Fibroblast of pulmonary artery (primary cell): ENCODE measurements at regions not wholly inside any gene's neighbourhood (a gene's known extent, or its start where the extent isn't known, plus 50 kb on each side); places are given as distances from the start of the nearest gene placed in this dataset.

Experiments
- DNase-seq: peaks from one replicate; pipeline ENCODE4 v3.0.0-alpha.2; 2010; ENCODE audit warnings: low read depth
- H3K4me3 ChIP-seq: replicated peaks from 2 replicates; pipeline ENCODE4 v1.5.1; 2011; ENCODE audit warnings: low read depth, mild to moderate bottlenecking, control low read depth, low read length, moderate library complexity
- TF ChIP-seq, protein P1 (sequence below): IDR thresholded peaks from 2 replicates; pipeline ENCODE4 v1.5.1; 2011; ENCODE audit warnings: mild to moderate bottlenecking, control low read depth, low read length, inconsistent platforms; ENCODE audit errors: missing control alignments

DNA sequence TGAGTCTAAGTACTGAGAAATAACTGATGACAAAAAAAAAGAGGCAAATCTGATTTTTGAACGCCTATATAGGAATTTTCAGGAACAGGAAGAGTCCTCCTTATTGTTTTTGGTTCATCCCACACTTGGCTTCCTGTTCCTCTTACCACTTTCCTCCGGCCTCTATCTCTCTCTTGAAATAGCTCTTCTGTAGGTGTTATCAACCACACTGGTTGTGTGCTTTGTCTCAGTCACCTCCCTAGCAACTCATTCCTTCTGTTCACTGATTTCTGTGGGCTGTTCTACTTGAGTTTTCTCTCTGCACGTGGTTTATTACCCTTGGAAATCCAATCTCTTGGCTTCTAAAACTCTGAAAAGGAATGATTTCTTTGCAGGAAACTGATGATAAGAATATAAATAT lies 78.7 kb upstream of the C11orf87 start:
- TF ChIP-seq, protein P1, sequence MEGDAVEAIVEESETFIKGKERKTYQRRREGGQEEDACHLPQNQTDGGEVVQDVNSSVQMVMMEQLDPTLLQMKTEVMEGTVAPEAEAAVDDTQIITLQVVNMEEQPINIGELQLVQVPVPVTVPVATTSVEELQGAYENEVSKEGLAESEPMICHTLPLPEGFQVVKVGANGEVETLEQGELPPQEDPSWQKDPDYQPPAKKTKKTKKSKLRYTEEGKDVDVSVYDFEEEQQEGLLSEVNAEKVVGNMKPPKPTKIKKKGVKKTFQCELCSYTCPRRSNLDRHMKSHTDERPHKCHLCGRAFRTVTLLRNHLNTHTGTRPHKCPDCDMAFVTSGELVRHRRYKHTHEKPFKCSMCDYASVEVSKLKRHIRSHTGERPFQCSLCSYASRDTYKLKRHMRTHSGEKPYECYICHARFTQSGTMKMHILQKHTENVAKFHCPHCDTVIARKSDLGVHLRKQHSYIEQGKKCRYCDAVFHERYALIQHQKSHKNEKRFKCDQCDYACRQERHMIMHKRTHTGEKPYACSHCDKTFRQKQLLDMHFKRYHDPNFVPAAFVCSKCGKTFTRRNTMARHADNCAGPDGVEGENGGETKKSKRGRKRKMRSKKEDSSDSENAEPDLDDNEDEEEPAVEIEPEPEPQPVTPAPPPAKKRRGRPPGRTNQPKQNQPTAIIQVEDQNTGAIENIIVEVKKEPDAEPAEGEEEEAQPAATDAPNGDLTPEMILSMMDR, result no peak
- H3K4me3 ChIP-seq, result no peak overlapping the region
- no peak for DNase-seq

DNA sequence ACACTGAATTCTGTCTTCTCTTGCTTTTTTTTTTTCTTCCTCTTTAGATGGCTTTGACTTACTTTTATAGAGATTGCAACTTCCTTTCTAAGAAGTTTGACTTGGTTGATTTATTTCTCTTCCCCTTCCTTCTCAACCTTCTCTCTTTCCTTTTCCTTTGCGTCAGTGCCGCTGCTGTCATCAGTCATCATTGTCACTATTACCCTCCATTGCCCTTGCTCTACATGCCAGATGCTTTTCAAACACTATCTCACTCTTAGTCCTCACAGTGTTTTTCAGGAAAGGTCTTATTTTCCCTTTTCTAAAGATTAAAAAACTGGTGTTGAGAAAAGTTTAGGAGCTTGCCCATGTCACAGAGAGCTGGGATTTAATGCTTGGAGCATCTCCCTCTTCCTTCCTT lies 74.7 kb upstream of the C11orf87 start:
- no peak for DNase-seq
- TF ChIP-seq, protein P1, result no peak
- H3K4me3 ChIP-seq, result no peak overlapping the region

DNA sequence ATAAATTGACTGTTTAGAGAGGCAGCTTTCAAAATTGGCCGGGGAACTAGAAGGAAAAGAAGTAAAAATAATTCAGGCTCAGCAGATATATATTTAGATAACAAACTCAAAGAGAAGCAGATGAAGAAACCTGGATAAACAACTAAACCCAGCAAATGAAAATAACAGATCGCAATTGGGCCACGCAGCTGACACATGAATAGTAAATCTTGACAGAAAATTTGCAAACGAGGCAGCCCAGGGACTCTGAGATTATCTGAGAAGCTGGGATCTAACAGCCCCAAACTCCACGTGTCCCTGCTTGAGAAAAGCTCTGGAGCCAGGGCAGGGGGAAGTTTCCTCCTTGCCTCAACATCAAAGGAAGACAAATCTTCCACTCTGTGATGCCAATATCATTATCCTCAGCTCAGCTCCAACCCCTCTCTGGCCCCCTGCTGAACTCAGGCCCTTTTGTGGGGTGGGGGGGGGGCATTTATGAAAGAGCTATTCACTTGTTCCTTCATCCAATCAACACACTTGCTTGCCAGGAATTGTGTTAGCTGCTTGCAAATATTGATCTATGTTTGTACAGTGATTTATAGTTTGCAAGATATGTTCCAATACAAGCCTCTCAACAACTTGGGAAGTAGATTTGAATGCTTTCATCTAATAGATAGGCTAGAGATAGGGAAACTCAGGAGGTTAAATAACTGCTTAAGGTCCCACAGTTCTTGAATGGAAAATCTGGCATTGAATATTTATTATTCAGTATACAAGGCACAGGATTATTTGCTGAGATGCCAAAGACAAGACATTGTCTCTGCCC lies 72.5 kb upstream of the C11orf87 start:
- TF ChIP-seq, protein P1, result no peak
- no peak overlapping the region for H3K4me3 ChIP-seq
- no peak for DNase-seq

DNA sequence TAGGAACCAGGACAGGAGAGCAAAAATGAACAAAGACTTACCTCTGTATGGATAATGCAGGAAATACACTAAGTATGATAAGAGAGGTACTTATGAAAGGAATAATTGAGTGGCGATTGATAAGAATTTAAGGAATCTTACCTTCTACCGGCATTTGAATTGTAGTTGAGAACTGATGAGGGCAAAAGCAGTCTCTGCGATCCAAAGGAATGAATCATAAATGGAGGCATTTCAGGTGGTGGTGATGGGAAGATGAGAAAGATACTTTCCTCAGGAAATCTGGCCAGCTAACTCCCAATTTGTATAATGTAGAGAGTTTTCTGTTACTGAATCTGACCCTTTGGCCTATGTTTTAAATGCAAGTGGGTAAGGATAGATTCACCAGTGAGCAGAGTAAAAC lies 71.9 kb upstream of the C11orf87 start:
- TF ChIP-seq, protein P1, result no peak
- DNase-seq, result no peak

DNA sequence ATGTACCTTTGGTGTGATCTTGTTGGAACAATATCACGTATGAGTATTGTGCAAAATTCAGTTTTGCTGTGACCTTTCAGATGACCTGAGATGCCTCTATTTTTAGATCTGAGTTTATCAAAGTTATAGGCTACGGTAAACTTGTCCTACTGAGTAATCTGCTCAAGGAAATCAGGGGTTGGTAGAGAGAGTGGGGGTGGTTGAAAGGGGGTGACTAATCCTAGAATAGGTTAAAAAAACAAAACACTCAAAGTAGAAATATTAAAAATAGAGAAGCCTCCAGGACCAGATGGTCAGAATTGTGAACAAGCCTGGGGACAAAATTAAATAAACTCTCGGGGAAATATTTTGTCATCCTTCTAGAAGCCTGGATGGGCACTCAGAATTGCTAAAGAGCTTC lies 59.9 kb upstream of the C11orf87 start:
- TF ChIP-seq, protein P1, result no peak
- H3K4me3 ChIP-seq, result no peak overlapping the region
- no peak for DNase-seq

More for the DNA sequence above, 71.9 kb upstream of the C11orf87 start:
- H3K4me3 ChIP-seq, result no peak overlapping the region

DNA sequence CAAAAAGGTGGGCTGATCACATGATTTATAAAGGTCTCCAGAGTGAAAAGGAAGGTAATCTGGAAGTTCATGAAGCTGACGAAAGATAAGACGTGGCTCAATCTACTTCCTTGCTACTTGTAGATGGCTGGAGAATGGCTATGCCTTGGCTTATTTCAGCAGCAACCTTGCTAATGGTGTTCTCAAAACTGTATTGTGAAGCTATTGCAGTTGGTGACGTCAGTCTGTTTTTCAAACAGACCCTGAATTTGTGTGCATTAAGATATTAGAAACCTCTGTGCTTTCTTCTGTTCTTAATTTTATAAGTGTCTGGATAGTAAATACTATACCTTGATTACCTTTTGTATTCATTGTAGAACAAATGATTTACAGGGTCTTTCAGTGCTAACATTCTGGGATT lies 58.3 kb upstream of the C11orf87 start:
- no peak overlapping the region for H3K4me3 ChIP-seq
- TF ChIP-seq, protein P1, result no peak
- DNase-seq, result no peak

DNA sequence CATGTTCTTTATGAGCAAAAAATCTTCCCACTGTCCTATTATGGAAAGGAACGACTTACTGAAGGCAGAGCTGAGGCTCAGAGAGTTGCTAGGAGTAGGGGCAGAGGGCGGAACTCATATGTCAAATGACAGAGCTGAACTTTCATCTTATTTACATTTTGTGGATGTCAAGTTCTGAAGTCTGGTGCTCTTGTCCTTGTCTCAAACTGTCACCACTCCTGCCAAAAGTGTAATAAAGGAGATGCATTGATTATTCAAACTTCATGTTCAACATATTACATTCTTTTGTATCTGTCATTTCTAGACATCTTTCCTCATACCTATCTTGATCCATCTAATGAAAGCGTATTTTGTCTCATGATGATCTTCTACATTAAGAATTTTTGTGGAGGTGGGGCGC lies 57.1 kb upstream of the C11orf87 start:
- TF ChIP-seq, protein P1, result no peak

More for the DNA sequence above, 57.1 kb upstream of the C11orf87 start:
- no peak overlapping the region for H3K4me3 ChIP-seq
- DNase-seq, result no peak
